Bone marrow (tissue), 2 donors: ENCODE measurements at regions not wholly inside any gene's neighbourhood (a gene's known extent, or its start where the extent isn't known, plus 50 kb on each side); places are given as distances from the start of the nearest gene placed in this dataset.

ENCODE experiments used
- DNase-seq, 2 donors: peaks; one replicate each; lab custom pipeline; 2025; lab: John Stamatoyannopoulos, UW

DNA sequence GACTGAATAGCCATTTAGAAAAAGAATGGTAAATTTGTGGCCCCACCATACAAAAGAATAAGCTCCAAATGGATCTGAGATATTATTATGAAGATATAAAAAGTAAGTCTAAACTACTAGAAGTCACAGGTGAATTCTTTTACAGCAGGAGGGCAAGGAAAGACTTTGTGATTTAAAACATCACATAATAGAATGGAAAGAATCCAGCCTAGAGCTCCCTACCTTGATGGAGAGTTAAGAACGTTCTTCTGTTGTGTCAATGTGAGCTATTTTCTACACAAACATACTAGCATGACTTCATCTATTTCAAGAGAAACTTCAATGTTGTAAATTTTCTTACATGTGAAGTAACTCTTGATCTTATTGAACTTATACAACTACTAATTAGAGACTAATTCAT, 100.0 kb upstream of the NRSN1 start:
- no peak for DNase-seq

DNA sequence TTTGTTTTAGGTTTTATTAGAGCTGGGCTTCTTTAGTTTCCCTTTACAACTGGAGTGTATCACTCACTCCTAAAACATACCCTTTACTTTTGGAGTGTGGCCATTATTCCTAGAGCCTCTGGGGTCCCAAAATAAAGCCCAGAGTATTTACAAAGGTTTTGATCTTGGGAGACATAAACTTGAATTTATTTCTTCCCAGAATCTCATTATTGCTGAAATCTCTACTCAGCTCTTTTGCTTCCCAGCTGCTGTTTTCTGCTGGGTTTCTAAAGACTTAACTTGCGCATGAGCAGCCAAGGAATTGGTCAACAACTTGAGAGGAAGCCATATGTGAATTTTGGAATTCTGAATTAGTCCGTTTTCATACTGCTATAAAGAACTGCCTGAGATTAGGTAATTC, 94.5 kb upstream of the NRSN1 start:
- DNase-seq: no peak

DNA sequence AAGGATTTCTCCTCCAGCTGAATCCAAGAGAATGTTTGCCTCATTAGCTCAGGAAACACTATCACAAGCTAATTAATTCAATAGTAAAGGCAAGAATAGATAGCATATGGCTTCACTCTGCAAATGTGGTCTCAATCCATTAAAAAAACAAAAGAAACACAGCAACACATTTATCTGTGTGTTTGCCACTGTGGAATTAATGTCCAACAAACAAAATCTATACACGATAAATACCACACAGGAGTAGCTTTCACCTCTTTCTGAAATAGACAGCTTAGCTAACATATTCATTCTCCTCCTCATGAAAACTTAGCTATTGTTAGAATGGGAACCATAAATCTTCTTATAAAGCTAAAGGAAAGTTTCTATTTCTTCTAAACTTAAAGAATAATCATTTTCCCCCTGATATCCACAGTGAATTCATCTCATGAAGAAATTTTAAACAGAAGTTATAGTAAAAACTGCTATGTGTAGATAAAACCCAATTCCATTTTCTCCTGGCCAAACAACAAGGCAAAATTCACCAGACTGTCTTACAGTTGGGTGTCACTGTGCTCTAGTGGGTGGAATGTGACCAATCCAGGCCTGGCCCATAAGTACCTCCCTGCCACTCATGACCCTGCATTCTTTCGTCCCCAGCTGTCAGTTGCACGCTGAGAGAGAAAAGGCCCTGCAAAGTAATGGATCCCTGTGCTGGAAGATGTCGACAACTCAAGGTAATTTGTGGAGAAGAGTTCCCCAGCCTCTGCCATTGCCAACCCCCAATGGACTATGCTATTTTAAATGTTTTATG, 92.9 kb upstream of the NRSN1 start:
- DNase-seq: no peak

DNA sequence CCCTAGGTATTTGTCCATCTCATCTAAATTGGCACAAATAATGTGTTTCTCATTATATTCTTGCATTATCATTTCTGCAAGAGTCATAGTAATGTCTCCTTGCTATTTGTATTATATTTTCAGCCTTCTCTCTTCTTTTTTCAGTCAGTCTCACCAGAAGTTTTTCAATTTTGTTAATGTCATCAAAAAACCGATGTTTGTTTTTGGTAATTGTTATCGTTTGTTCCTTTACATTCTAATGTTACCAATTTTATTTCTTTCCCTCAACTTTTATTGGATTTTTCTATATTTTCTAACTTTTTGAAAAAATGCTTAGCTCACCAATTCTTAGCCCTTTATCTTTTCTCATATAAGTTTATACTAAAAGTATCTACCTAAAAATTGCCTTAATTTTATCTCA, 82.2 kb upstream of the NRSN1 start:
- no peak for DNase-seq

- DNase-seq: no peak
Observed at GRCh38 chr6:24051942-24052589, 73.9 kb upstream of the NRSN1 start.

DNA sequence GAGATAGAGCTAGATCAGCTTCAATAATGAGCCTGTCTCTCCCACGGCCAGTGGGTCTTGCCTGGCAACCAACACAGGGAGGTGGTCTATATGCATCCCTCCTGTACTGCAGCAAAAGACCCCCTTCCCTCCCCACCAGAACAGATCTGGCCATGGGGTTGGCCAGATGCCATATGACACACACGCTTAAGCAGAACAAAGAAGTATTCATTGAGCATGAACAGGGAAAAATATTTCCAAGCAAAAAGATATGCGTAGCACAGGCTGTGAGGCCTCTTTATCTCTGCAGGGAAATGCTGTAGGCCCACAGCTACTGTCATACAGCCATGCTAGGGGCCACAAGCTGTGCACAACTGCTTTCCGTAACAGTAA, 73.4 kb upstream of the NRSN1 start:
- no peak for DNase-seq

DNA sequence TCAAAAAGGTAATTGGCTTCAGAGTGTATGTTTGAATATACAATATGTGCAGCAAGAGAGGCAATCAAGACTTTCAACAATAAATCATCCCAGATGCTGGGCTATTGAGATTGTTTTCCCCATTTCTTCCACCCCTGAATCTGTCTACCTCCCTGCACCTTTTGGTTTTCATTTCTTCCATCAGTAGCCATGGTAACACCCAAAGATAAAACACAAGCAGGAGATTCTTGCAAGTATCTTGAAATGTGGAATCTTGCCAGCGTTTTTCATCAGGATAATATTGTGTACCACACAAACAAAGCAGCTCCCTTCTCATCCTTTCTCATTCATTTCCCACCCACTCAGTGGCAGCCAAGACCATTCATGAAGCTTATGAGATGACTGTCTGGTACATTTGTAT, 73.0 kb upstream of the NRSN1 start:
- no peak for DNase-seq

- no peak for DNase-seq
Observed at GRCh38 chr6:24054388-24054787, 71.6 kb upstream of the NRSN1 start.

GRCh38 chr6:24056567-24056966, 69.4 kb upstream of the NRSN1 start:
- no peak for DNase-seq

- no peak for DNase-seq
Observed at GRCh38 chr6:24057030-24057429, 69.0 kb upstream of the NRSN1 start.

- no peak for DNase-seq
Observed at GRCh38 chr6:24060982-24061754, 64.8 kb upstream of the NRSN1 start.

- DNase-seq: no peak
Observed at GRCh38 chr6:24064106-24064505, 61.9 kb upstream of the NRSN1 start.

GRCh38 chr6:24064832-24065231, 61.2 kb upstream of the NRSN1 start:
- DNase-seq: no peak

GRCh38 chr6:24069526-24069925, 56.5 kb upstream of the NRSN1 start:
- no peak for DNase-seq

DNA sequence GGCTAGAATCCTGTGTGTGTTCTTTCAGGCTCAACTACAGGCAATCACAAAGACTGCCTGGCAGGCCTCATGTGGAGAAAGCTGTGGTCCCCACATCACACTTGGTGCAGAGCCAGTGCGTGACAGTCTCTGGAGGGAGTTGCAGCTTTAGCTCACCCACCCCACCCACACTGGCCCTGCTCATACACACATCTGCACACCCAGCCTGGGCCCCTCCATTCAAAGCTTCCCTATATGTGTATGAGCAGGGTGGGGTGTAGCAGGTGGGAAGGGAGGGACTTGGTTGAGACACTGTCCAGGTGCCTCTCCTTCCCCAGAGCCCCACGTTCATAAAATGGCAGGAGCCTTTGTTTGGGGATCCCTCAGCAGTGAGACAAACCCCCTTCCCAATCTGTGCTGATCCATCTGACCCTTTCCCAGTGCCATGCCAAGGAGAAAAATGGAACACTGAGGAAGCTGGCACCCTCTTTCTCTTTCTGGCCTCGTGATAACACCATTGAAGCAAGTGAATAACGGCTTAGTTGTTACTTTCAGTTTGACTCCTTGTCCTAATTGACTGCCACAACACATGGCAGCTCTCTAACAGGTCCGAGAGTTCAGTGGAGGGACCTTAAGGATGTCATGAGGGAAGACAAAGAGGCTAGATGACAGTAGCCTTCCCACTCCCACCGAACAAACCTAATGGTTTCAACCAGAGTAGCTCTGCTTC, 53.8 kb upstream of the NRSN1 start:
- no peak for DNase-seq

- no peak for DNase-seq
Observed at GRCh38 chr6:24076011-24076410, 50.0 kb upstream of the NRSN1 start.
